Stimulated activated CD4-positive, alpha-beta T cell treated with anti-CD3 and anti-CD28 coated beads, TNF-alpha, amount 100 ng/mL, for 24 hours (primary cell): ENCODE measurements at regions not wholly inside any gene's neighbourhood (a gene's known extent, or its start where the extent isn't known, plus 50 kb on each side); places are given as distances from the start of the nearest gene placed in this dataset.

Experiments used
- DNase-seq, 3 experiments: peaks; one replicate each; pipeline ENCODE4 v3.0.0-alpha.2; 2020; ENCODE audit warnings: low read depth in 3 of 3

- no peak for DNase-seq
Measured at GRCh38 chr5:158644301-158644700, 455.4 kb downstream of the EBF1 start.

GRCh38 chr5:158643840-158644239 is 455.9 kb downstream of the EBF1 start:
- DNase-seq: no peak

GRCh38 chr5:158642879-158643278 is 456.8 kb downstream of the EBF1 start:
- DNase-seq: no peak

DNA sequence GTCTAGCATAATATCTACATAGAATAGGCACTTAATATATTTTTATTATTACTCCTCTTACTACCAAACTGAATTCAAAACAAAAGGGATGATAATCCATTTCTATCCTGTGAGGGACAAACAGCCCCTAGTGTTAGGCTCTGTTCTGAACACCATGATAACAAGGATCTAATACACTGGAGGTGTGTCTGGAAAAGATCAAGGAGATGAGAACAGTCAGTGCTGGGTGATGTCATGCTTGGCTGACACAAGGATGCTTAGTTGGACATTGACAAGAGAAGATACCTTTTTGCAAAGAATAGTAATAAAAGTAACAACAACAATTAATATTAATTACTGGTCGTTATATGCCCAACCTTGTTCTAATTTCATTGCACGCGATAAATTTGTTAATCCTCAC is 458.7 kb downstream of the EBF1 start:
- DNase-seq: no peak

GRCh38 chr5:158640593-158640980 is 459.1 kb downstream of the EBF1 start:
- DNase-seq: no peak

GRCh38 chr5:158639881-158640592 is 459.7 kb downstream of the EBF1 start:
- DNase-seq: no peak

DNA sequence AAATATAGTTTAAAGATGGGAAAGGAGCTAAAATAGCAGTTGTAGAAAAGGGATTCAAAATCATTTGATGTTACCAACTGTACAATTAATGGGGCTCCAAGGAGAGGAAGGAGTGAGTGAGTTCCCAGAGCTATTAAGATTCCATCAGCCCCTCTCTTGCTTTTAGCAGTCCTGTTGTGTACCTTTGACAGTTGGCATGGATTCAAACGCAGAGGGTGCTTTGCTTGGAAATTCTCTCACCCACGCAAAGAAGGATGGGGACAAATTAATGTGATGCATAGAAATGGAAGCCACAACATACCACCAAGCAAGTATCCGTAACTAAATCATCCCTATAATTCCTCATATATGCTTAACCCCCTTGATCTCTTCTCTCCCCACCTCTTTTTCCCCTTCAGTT is 461.3 kb downstream of the EBF1 start:
- DNase-seq: no peak

DNA sequence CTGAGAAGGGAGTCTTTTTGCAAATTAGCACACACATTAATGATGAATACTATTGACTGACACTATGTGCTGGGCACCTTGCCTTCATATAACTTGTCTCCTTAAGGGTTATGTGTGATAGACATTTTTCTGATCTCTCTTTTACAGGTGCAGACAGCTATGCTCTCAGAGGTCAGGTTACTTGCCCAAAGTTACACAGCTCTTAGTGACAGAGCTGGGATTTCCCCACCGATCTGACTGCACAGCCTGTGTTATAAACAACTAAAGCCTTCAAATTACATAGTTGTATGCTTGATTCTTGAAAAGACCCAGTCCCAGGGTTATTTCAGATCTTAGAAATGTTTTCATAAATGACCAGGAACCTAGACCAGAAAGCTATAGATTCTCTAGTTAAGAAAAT is 462.7 kb downstream of the EBF1 start:
- DNase-seq: no peak

DNA sequence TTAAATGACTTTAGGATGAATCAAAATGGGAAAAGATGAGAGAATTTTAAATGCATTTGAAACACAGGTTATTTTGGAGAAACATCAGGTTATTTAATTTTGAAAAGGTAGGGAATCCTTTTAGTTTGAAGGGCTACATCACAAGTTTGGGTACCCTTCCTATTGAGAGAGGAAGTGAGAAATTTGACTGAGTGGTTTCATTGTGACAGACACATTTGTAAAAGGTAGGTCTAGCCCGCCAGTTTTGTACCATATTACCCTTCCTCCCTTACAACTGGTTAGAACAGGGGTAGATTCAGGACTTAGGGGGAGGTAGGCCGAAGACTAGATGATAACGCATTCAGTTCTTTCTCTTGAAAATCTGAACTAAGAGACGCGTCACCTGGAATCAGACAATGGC is 464.2 kb downstream of the EBF1 start:
- no peak for DNase-seq

DNA sequence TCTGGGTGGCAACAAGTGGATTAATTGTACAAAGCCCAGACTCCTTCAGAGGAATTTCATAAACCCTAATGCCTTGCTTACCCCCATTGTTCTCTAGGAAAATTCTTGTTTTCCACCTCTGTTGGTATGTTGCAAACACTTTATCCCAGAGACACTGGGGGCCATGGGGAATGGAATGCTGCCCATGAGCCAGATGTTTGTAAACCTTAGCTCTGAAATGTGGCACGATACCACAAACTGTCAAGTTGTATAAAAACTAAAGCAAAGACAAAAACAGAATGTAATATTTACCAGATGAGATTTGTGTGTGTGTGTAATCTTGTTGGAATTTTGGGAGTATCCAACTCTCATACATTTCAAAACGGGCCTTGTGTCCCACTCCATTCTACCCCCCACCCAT is 465.0 kb downstream of the EBF1 start:
- no peak for DNase-seq

- no peak for DNase-seq
Measured at GRCh38 chr5:158629591-158630312, 470.0 kb downstream of the EBF1 start.

DNA sequence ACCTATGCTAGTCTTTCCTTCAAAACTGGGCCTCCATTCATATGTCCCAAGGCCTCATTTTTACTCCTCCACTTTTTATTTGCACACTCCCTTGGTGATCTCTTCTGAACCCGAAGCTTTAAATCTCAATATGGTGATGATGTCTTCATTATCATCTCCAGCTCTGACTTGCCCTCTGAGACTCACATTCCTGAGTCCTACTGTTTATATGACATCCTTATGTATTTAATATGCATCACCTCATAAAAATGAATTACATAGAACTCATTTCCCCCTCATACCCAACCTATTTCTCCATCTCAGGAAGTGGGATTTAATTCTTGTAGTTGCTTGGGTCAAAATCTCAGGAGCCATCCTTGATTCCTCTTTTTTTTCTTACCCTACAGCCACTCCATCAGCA is 473.0 kb downstream of the EBF1 start:
- DNase-seq: no peak

DNA sequence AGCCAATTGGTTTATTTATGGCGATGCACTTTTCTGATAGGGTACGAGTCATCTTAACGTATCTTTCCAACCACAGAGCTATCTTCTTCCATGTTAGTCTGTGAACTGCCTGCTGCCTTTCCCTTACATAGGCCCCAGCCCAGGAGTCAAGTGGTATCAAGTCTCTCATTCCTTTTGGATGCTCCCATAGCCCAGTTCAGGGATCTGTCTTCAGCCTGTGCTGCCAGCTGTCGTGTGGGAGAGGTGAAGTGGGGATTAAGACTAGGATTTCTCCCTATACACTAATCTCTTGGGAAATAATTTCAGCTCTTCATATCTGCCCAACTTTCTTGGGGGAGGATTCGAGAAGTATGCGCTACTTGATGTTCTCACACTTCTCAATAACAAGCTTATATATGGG is 475.7 kb downstream of the EBF1 start:
- DNase-seq: no peak

DNA sequence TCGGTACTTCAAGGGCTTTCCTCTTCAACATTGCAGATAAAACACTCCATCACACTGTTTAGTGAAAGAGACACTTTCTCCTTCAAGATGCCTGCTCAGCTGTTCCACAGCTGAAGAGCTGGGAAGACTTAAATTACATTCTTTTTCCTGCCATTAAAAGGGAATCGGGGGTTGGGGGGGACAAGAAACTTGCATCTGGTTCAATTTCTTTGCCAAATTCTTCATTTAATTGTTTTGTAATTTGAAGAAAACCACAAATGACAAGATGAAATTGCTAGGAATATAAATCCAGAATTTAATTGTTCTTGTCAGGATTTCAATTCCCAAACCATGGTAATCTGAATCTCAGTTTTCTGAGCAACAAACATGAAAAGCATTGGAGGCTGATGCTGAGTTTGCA is 478.3 kb downstream of the EBF1 start:
- DNase-seq: no peak

DNA sequence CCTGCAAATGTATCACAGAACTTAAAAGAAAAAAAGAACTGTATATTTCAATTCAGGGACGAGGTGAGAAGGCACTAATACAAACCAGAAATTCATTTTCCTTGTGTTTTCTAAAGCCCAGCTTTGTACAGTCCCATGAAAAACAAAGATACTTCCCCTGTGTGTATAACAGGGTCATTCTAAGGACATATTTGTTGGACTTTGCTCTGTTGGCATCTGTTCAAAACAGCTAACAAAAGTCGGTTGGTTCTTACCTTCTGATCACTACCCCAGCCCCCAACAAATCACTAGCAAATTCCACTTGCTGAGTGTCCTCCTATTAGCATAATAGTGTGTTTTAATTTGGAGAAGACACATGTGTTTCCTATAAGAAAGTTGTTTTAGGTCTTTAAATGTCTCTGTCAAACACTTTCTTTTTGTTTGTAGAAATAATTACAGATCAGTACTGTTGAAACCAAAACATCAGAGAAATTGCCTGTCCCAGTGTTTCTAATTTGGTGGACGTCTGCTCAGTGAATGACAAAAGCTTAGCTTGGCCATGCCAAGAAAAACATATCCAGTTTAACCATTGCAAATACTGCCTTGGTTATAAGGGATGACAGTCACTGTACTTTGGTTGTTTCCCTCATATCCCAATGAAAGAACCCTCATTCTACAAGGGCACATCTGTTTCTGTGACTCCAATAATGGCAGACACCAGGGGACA is 480.5 kb downstream of the EBF1 start:
- no peak for DNase-seq

- no peak for DNase-seq
Measured at GRCh38 chr5:158618256-158618655, 481.5 kb downstream of the EBF1 start.

DNA sequence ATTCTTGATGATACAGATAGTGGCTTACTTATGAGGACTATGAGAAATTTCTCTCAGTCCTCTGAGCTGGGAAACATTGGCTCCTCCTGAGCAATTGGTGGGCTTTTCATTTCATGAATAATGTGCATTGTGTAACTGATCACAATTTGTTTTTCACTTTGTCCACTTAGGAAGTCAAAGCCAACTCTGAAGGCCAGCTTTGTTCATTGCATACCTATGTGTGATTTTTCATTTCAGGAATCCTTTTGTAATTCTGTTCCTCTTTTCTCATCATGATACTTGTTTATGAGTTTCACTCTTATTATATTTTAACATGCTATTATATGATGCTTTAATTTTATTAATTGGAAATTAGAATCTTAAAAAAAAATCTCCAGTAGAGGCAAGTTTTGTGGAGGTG is 483.0 kb downstream of the EBF1 start:
- DNase-seq: no peak

DNA sequence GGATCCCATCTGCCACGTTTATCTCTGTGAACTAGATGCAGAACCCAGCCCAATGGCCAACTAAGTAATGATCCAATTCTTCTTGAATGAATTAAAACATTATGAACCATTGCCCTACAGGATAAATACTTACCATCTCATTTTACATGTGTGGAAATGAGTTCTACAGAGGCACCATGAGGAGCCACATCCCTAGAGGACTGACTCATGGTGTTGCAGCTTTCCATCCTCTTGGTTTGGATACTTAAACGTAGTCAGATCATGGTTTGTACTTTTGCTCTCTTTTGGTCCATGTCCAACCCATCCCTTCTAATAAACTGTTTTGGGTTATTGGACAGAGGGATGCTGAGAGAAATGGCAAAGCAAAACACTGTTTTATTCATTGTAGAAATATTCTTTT is 484.8 kb downstream of the EBF1 start:
- no peak for DNase-seq

DNA sequence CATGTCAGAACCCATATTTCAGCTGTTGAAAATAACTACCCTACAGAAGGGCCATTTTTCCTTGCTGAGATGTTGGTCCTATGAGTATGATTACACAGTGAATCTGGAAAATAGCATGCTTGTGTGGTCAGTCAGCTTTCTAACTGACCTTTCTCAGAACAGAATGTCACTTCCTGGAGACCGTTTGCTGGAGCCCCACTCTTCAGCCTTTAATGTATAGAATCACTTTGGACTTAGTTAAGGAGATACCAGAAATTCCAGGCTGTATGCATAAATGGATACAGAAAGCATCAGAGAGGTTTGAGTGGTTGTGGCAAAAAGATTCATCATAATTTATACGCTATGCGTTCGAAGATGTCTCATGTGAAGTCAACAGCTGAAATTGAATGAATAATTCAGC is 488.1 kb downstream of the EBF1 start:
- DNase-seq: no peak

DNA sequence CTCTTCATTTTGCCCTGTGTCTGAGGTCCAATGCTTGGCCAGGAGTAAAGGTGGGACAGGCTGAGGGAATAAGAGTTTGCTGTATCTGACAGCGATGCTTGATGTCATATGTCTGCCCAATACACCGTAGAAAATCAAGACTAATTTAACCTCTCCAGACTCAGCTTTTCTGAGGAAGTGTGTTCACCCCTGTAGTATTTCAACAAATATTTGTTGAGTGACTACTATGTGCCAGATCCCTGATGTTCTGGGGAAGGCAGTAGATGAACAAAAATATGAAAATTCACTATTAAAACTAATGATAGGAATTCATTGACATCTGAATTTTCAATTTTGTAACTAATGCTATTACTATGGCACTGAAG is 489.7 kb downstream of the EBF1 start:
- DNase-seq: no peak

GRCh38 chr5:158609333-158610050 is 490.2 kb downstream of the EBF1 start:
- no peak for DNase-seq

GRCh38 chr5:158607088-158607487 is 492.6 kb downstream of the EBF1 start:
- no peak for DNase-seq
